ENCODE measurements at regions not wholly inside any gene's neighbourhood (a gene's known extent, or its start where the extent isn't known, plus 50 kb on each side); places are given as distances from the start of the nearest gene placed in this dataset.

DNA sequence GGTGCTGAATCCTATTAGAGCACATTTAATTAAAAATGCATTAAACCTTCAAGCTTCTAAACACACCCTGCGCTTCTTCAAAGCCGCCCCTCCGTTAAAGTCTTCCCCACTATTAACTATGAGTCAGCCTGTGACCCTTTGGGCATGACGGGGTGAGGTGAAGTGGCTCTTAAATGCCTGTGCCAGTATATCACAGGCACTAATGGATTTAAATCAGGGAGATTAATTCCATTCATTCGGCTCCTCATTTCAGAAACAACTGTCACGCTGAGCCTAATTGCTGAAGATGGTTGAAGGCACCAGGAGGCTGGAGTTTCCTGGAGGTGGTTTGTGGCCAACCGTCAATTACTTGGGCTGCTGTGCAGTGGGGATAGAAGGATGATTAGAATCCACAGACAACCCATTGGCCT, 192.6 kb upstream of the MSX2 start:
- H3K79me2 ChIP-seq (ENCODE audit: control insufficient read depth, insufficient read depth, low read length), result no peaks in the 10 kb centered on the region
- peak overlapping the region; percentile 35 for H2AFZ ChIP-seq (ENCODE audit: low read depth, low read length)
- FAIRE-seq, result no peak
- H3K4me2 ChIP-seq (ENCODE audit: insufficient read depth, low read length), result no peak overlapping the region
- DNase-seq (ENCODE audit: low read depth, low spot score), result no peak
- TF ChIP-seq, protein P1, sequence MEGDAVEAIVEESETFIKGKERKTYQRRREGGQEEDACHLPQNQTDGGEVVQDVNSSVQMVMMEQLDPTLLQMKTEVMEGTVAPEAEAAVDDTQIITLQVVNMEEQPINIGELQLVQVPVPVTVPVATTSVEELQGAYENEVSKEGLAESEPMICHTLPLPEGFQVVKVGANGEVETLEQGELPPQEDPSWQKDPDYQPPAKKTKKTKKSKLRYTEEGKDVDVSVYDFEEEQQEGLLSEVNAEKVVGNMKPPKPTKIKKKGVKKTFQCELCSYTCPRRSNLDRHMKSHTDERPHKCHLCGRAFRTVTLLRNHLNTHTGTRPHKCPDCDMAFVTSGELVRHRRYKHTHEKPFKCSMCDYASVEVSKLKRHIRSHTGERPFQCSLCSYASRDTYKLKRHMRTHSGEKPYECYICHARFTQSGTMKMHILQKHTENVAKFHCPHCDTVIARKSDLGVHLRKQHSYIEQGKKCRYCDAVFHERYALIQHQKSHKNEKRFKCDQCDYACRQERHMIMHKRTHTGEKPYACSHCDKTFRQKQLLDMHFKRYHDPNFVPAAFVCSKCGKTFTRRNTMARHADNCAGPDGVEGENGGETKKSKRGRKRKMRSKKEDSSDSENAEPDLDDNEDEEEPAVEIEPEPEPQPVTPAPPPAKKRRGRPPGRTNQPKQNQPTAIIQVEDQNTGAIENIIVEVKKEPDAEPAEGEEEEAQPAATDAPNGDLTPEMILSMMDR (IDR thresholded peaks at IDR 0.05; ENCODE audit: extremely low read depth in 1 of 2, insufficient read depth in 1 of 2, low read depth in 1 of 2, low read length in 2 of 2), result no peak
- no peaks in the 10 kb centered on the region for H3K9me1 ChIP-seq (replicated peaks; ENCODE audit: control insufficient read depth, extremely low read depth, insufficient read depth, low read length)
- intact Hi-C loops (cut with micrococcal nuclease) (no loop called here), dilution Hi-C loops (cut with MboI; ENCODE audit: extremely low pct_ligation_motif_present, low sequenced_read_pairs) (no loop called here)
- CTCF ChIA-PET, result no interaction called here
- peaks cover 23% of the 10 kb centered on the region for H3K4me1 ChIP-seq (ENCODE audit: control insufficient read depth, extremely low read depth, insufficient read depth, low read length)
- H3K4me3 ChIP-seq (replicated peaks in 1 of 3; ENCODE audit: insufficient read depth in 1 of 3, low read depth in 1 of 3, low read length in 3 of 3), result no peak overlapping the region
- H3K36me3 ChIP-seq (ENCODE audit: control insufficient read depth in 2 of 2, extremely low read depth in 1 of 2, insufficient read depth in 2 of 2, low read length in 2 of 2), result no peaks in the 10 kb centered on the region
- no peaks in the 10 kb centered on the region for H3K27me3 ChIP-seq (ENCODE audit: control insufficient read depth in 2 of 2, insufficient read depth in 2 of 2, low read length in 2 of 2)
- no peak overlapping the region for H3K9ac ChIP-seq (replicated peaks; ENCODE audit: extremely low read depth, insufficient read depth, low read length)
- H3K9me3 ChIP-seq (replicated peaks; ENCODE audit: control insufficient read depth, insufficient read depth, low read length), result no peaks in the 10 kb centered on the region
- no TSS peak for BruUV-seq (replicated peaks)
- no peak overlapping the region for H3K27ac ChIP-seq (ENCODE audit: insufficient read depth, low read depth, low read length)
- POLR2A ChIA-PET, result no interaction called here
- no peaks in the 10 kb centered on the region for H4K20me1 ChIP-seq (replicated peaks; ENCODE audit: control insufficient read depth, extremely low read depth, insufficient read depth, low read length)

DNA sequence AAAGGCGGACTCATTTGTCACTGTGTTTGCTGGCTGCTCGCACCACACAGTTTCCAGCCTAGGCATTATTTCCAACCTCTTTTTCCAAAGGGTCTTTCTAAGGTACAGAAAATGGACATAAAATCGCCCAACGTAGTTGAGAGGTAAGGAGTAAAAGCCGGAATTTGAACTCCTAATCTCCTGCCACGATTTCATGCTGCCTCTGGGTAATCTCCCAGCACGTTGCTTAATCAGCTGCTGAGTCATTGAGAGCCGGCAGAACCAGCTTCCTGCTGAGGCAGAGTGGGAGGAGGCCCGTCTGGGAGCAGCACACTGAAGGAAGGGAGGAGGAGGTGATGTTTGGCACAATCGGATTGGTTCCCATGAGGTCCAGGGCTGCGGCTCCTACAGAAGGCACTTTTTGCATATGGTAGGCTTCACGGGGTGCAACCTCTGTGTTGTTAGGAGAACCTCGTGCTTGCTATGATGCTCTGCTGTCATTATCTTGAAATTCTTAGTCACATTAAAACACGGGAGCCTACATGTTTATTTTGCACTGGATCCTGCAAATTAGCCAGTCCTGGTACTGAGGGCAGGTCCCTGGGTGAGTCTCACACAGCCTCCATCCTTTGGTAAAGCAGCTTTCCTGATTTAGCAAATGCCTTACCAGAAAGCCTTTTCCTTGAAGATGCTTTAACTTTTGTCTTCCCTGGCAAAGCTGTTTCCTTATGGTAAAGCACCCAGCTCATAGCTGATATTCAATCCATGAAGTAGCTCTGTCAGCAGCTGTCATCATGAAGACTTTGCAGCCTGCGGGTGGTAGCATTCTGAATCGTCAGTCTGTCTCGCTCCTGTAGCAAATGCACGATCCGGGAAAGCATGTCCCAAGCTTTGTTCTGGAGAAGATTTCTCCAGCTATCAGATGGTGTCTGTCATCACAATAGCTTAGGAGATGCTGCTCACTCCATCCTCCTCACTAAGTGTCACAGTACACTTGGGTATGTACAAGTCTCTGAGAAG, 191.6 kb upstream of the MSX2 start:
- no peak overlapping the region for H3K9ac ChIP-seq (replicated peaks; ENCODE audit: extremely low read depth, insufficient read depth, low read length)
- TF ChIP-seq POLR2AphosphoS5 (IDR thresholded peaks at IDR 0.05; ENCODE audit: insufficient read depth, low read depth, low read length), result no peak
- TF ChIP-seq FOS (IDR thresholded peaks at IDR 0.05; ENCODE audit: borderline replicate concordance, insufficient read depth, low read length), result peak; percentile 40
- TF ChIP-seq JUN (IDR thresholded peaks at IDR 0.05; ENCODE audit: borderline replicate concordance, insufficient read depth, insufficient read length, low read depth), result peak; percentile 32
- peaks cover 23% of the 10 kb centered on the region for H3K4me1 ChIP-seq (ENCODE audit: control insufficient read depth, extremely low read depth, insufficient read depth, low read length)
- H3K27ac ChIP-seq (ENCODE audit: insufficient read depth, low read depth, low read length), result peak overlapping the region; percentile 15
- POLR2A ChIA-PET, result no interaction called here
- peak overlapping the region; percentile 45 for H2AFZ ChIP-seq (ENCODE audit: low read depth, low read length)
- CTCF ChIA-PET, result no interaction called here
- H3K4me3 ChIP-seq (replicated peaks in 1 of 3; ENCODE audit: insufficient read depth in 1 of 3, low read depth in 1 of 3, low read length in 3 of 3), result no peak overlapping the region
- no peaks in the 10 kb centered on the region for H4K20me1 ChIP-seq (replicated peaks; ENCODE audit: control insufficient read depth, extremely low read depth, insufficient read depth, low read length)
- no peaks in the 10 kb centered on the region for H3K36me3 ChIP-seq (ENCODE audit: control insufficient read depth in 2 of 2, extremely low read depth in 1 of 2, insufficient read depth in 2 of 2, low read length in 2 of 2)
- no TSS peak for BruUV-seq (replicated peaks)
- H3K9me1 ChIP-seq (replicated peaks; ENCODE audit: control insufficient read depth, extremely low read depth, insufficient read depth, low read length), result no peaks in the 10 kb centered on the region
- no peaks in the 10 kb centered on the region for H3K27me3 ChIP-seq (ENCODE audit: control insufficient read depth in 2 of 2, insufficient read depth in 2 of 2, low read length in 2 of 2)
- no peaks in the 10 kb centered on the region for H3K79me2 ChIP-seq (ENCODE audit: control insufficient read depth, insufficient read depth, low read length)
- dilution Hi-C loops (cut with MboI; ENCODE audit: extremely low pct_ligation_motif_present, low sequenced_read_pairs), result no loop called here
- DNase-seq (ENCODE audit: low read depth, low spot score) (peak; percentile 42), FAIRE-seq (peak; percentile 85)
- intact Hi-C loops (cut with micrococcal nuclease), result no loop called here
- H3K4me2 ChIP-seq (ENCODE audit: insufficient read depth, low read length), result peak overlapping the region; percentile 7
- H3K9me3 ChIP-seq (replicated peaks; ENCODE audit: control insufficient read depth, insufficient read depth, low read length), result no peaks in the 10 kb centered on the region
